ENCODE measurements at regions not wholly inside any gene's neighbourhood (a gene's known extent, or its start where the extent isn't known, plus 50 kb on each side); places are given as distances from the start of the nearest gene placed in this dataset.
"Not testable (repeated sequence)": the region's sequence is repeated elsewhere in the genome, so short reads cannot be mapped to it uniquely, and the experiment has no call there.

DNA sequence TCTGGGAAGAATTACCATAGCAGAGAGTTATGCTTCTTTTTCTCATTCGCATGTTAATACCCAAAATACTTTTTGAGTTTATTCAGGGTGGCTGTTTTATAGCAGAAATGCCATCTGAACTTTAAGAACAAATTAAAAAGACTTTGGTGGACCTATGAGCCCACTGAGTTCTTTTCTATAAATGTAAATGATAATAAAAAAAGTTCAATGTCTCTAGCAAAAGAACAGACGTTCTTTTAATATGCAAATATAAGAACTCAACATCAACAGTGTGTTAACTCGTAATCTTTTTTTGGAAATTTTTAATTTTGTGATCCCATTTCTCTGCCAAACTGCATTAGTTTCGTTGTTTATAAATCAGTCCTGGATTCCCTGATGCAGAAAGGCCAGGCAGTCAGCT, 1283.0 kb upstream of the NUDT12 start:
- TF ChIP-seq POLR2AphosphoS5 (IDR thresholded peaks at IDR 0.05; ENCODE audit: borderline replicate concordance, low read depth, low read length) (no peak), FOXP2 (optimal IDR thresholded peaks at IDR 0.05; ENCODE audit: control extremely low read depth, extremely low read length, insufficient read depth) (no peak), EZH2 (IDR thresholded peaks at IDR 0.05) (no peak)
- DNase-seq (ENCODE audit: low read depth, low spot score): no peak

DNA sequence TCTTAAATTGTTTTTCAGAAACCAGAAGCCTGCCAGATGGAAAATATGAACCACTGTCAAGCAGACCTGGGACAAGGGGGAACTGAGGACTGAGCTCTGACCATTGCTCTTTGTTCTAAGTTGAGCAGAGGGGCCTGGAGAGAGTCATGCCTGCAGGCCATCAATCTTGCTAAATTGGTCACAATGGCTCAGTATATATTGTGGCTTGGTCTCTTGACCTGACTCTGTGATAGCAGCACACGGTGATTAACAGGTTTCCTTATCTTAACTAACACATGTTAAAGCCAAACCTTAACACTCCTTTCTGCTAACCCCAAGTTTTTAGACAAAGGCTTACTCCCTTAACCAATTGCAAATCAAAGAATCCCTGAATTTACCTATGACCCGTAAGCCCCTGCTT, 1281.2 kb upstream of the NUDT12 start:
- Histone ChIP-seq H3K9ac (ENCODE audit: insufficient read length) (no peak overlapping the region), H3K4me3 (no peak overlapping the region), H3K9me3 (ENCODE audit: low read depth, low read length) (no peaks in the 10 kb centered on the region), H3K27ac (no peak overlapping the region), H3K36me3 (ENCODE audit: insufficient read depth, low read length) (no peaks in the 10 kb centered on the region)
- DNase-seq (ENCODE audit: low read depth, low spot score): no peak
- TF ChIP-seq FOXP2 (optimal IDR thresholded peaks at IDR 0.05; ENCODE audit: control extremely low read depth, extremely low read length, insufficient read depth) (no peak), EZH2 (IDR thresholded peaks at IDR 0.05) (no peak)

More for the DNA sequence above, 1283.0 kb upstream of the NUDT12 start:
- H3K9me3 ChIP-seq (ENCODE audit: low read depth, low read length): no peaks in the 10 kb centered on the region
- H3K27ac ChIP-seq: no peak overlapping the region
- no peak overlapping the region for H3K9ac ChIP-seq (ENCODE audit: insufficient read length)
- no peaks in the 10 kb centered on the region for H3K36me3 ChIP-seq (ENCODE audit: insufficient read depth, low read length)
- no peak overlapping the region for H3K4me3 ChIP-seq

DNA sequence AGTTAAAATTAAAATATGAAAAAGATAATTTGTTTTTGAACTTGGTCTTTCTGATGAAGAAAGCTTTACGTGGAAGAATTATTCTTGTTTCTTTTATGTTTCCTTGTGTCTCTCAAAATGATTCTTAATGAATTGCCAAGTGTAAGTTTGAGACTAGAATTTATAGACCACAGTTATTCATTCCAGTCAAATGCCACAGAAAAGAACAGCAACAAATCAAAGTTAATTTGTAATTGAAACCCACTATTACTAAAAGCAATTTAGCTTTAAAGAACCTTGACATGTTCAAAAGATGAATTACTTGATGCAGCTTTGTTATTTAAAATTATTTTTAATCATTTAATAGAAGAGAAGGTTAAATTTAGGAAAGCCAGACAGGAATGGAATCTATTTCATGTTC, 1277.7 kb upstream of the NUDT12 start:
- DNase-seq (ENCODE audit: low read depth, low spot score): no peak
- H3K36me3 ChIP-seq (ENCODE audit: insufficient read depth, low read length): no peaks in the 10 kb centered on the region
- no peak overlapping the region for H3K9ac ChIP-seq (ENCODE audit: insufficient read length)
- no peaks in the 10 kb centered on the region for H3K9me3 ChIP-seq (ENCODE audit: low read depth, low read length)
- H3K4me3 ChIP-seq: no peak overlapping the region
- TF ChIP-seq EZH2 (IDR thresholded peaks at IDR 0.05) (no peak), POLR2AphosphoS5 (IDR thresholded peaks at IDR 0.05; ENCODE audit: borderline replicate concordance, low read depth, low read length) (no peak), FOXP2 (optimal IDR thresholded peaks at IDR 0.05; ENCODE audit: control extremely low read depth, extremely low read length, insufficient read depth) (no peak)
- H3K27ac ChIP-seq: no peak overlapping the region

DNA sequence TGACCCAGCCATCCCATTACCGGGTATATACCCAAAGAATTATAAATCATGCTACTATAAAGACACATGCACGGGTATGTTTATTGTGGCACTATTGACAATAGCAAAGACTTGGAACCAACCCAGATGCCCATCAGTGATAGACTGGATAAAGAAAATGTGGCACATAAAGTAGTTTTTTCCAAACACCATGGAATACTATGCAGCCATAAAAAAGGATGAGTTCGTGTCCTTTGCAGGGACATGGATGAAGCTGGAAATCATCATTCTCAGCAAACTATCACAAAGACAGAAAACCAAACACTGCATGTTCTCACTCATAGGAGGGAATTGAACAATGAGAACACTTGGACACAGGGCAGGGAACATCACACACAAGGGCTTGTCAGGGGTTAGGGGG, 1268.9 kb upstream of the NUDT12 start:
- not testable (repeated sequence) for DNase-seq (ENCODE audit: low read depth, low spot score); H3K4me3 ChIP-seq; H3K9ac ChIP-seq (ENCODE audit: insufficient read length); H3K36me3 ChIP-seq (ENCODE audit: insufficient read depth, low read length); H3K27ac ChIP-seq; H3K9me3 ChIP-seq (ENCODE audit: low read depth, low read length)

DNA sequence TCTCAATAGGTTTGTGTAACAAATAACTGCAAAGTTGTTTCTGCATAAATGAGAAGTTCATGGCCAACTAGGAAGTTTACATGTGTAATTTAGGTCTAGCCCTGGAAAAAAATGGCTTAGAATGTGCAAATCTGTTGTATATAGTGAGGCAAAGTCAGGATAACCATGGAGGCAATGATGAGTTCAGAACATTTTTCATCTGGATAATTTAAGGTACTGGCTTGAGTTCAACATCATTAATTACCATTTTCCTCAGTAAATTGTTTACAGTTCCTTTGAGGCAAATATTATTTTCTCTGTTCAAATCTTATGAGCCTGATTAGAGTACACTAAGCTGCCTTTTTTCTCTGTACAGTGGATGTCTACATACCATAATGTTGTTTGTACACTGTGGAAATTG, 1259.0 kb upstream of the NUDT12 start:
- H3K9me3 ChIP-seq (ENCODE audit: low read depth, low read length): no peaks in the 10 kb centered on the region
- H3K9ac ChIP-seq (ENCODE audit: insufficient read length): no peak overlapping the region
- no peak overlapping the region for H3K4me3 ChIP-seq
- no peaks in the 10 kb centered on the region for H3K36me3 ChIP-seq (ENCODE audit: insufficient read depth, low read length)
- no peak overlapping the region for H3K27ac ChIP-seq
- TF ChIP-seq POLR2AphosphoS5 (IDR thresholded peaks at IDR 0.05; ENCODE audit: borderline replicate concordance, low read depth, low read length) (no peak), FOXP2 (optimal IDR thresholded peaks at IDR 0.05; ENCODE audit: control extremely low read depth, extremely low read length, insufficient read depth) (no peak), EZH2 (IDR thresholded peaks at IDR 0.05) (no peak)
- no peak for DNase-seq (ENCODE audit: low read depth, low spot score)

DNA sequence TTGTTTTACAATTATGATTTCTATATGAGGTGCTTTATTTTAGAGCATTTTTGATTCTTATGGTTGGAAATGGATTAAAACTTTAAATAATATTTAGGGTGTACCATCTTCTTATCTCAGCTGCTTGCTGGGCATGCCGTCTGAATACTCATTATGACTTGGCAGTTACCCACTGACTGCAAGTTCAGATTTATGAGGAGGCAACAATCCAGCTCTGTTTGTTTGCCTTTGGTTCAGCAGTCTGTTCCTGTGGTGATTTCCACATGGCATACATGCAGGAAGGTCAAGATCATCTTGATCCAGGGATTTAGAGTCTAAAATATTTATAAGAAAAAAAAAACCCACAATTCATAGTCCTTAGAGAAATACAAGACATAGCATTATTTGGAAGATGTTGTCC, 1254.5 kb upstream of the NUDT12 start:
- no peaks in the 10 kb centered on the region for H3K36me3 ChIP-seq (ENCODE audit: insufficient read depth, low read length)
- DNase-seq (ENCODE audit: low read depth, low spot score): no peak
- no peak overlapping the region for H3K4me3 ChIP-seq
- H3K9ac ChIP-seq (ENCODE audit: insufficient read length): no peak overlapping the region
- TF ChIP-seq EZH2 (IDR thresholded peaks at IDR 0.05) (no peak), FOXP2 (optimal IDR thresholded peaks at IDR 0.05; ENCODE audit: control extremely low read depth, extremely low read length, insufficient read depth) (no peak), POLR2AphosphoS5 (IDR thresholded peaks at IDR 0.05; ENCODE audit: borderline replicate concordance, low read depth, low read length) (no peak)
- H3K27ac ChIP-seq: no peak overlapping the region
- no peaks in the 10 kb centered on the region for H3K9me3 ChIP-seq (ENCODE audit: low read depth, low read length)

DNA sequence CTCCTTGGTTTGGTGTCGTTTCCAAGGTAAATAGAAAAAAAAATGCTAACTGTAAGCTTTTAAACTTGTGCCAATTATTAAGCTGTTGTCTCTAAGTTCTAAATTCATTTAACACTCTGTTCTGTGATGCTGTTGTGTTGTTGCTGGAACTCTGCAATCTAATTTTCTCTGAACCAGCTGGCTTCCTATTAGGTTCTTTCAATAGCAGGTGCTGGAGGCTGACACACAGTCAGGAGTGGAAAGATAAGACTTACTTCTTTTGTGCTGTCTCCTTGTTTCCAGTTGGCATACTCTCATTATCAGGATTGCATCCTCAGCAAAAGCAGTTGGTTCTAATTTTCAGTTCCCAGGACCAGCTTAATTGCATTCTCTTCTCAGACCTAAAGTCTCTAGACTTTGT, 1252.6 kb upstream of the NUDT12 start:
- H3K9me3 ChIP-seq (ENCODE audit: low read depth, low read length): no peaks in the 10 kb centered on the region
- H3K36me3 ChIP-seq (ENCODE audit: insufficient read depth, low read length): no peaks in the 10 kb centered on the region
- H3K4me3 ChIP-seq: no peak overlapping the region
- no peak overlapping the region for H3K9ac ChIP-seq (ENCODE audit: insufficient read length)
- H3K27ac ChIP-seq: no peak overlapping the region
- no peak for DNase-seq (ENCODE audit: low read depth, low spot score)
- no peak for TF ChIP-seq FOXP2 (optimal IDR thresholded peaks at IDR 0.05; ENCODE audit: control extremely low read depth, extremely low read length, insufficient read depth)
- no peak for TF ChIP-seq EZH2 (IDR thresholded peaks at IDR 0.05)
- TF ChIP-seq POLR2AphosphoS5 (IDR thresholded peaks at IDR 0.05; ENCODE audit: borderline replicate concordance, low read depth, low read length): no peak

DNA sequence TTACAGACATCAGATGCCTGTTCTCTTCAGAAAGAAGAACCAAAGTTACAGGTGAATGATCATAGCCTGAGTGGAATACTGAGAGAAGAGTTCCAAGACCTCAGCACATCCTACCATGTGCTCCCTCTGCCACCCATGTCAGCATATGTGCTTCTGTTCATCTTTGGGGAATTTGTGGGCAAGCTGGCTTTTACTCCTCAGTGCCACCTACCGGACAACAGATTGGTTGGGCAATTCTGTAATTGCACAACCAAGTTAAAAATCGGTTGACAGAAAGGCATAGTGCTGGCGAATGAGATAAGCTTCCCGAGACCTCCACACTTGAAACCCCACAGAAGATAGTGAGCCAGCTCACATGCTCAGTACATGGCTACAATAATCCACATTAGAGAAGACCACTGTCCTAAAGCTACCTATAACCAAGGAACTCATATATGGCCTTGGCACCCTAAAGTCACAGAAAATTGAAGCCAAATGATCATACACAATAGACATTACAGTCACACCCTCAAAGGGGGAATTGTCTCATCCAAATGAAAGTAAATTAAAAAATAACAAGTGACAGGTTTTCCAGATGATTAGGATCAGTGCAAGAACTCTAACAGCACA, 1238.0 kb upstream of the NUDT12 start:
- no peaks in the 10 kb centered on the region for H3K36me3 ChIP-seq (ENCODE audit: insufficient read depth, low read length)
- TF ChIP-seq EZH2 (IDR thresholded peaks at IDR 0.05) (no peak), FOXP2 (optimal IDR thresholded peaks at IDR 0.05; ENCODE audit: control extremely low read depth, extremely low read length, insufficient read depth) (no peak), POLR2AphosphoS5 (IDR thresholded peaks at IDR 0.05; ENCODE audit: borderline replicate concordance, low read depth, low read length) (no peak)
- no peak overlapping the region for H3K4me3 ChIP-seq
- H3K9ac ChIP-seq (ENCODE audit: insufficient read length): no peak overlapping the region
- no peaks in the 10 kb centered on the region for H3K9me3 ChIP-seq (ENCODE audit: low read depth, low read length)
- DNase-seq (ENCODE audit: low read depth, low spot score): no peak
- no peak overlapping the region for H3K27ac ChIP-seq

DNA sequence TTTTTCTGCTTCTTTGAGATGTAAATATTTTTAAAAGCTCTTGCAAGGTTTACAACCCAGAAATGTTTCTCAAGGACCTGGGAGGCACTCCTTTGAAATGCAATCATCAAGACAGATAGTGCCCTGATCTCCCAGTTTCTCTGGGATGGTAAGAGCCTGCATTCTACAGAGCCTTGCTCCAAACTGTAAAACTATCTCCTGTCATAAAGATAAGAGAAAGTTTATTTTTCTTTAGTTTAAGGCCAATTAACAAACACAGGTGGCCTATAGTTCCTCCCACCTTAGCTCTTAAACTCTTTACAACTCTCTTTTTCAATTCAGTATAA, 1231.1 kb upstream of the NUDT12 start:
- H3K4me3 ChIP-seq: no peak overlapping the region
- no peak for TF ChIP-seq POLR2AphosphoS5 (IDR thresholded peaks at IDR 0.05; ENCODE audit: borderline replicate concordance, low read depth, low read length)
- DNase-seq (ENCODE audit: low read depth, low spot score): no peak
- no peak overlapping the region for H3K27ac ChIP-seq
- no peaks in the 10 kb centered on the region for H3K9me3 ChIP-seq (ENCODE audit: low read depth, low read length)
- no peak overlapping the region for H3K9ac ChIP-seq (ENCODE audit: insufficient read length)
- H3K36me3 ChIP-seq (ENCODE audit: insufficient read depth, low read length): no peaks in the 10 kb centered on the region

Measured in SK-N-MC (cell line).